ENCODE measurements at regions not wholly inside any gene's neighbourhood (a gene's known extent, or its start where the extent isn't known, plus 50 kb on each side); places are given as distances from the start of the nearest gene placed in this dataset.
A peak's percentile ranks its signal among the peaks of the same experiment; 100 is the strongest.

- Histone ChIP-seq H3K27me3 (replicated peaks in 1 of 4; ENCODE audit: control insufficient read depth in 3 of 4, extremely low read depth in 1 of 4, insufficient read depth in 3 of 4, low read length in 3 of 4) (no peaks in the 10 kb centered on the region), H3K79me2 (ENCODE audit: control insufficient read depth in 1 of 2, insufficient read depth in 2 of 2, low read length in 2 of 2) (no peaks in the 10 kb centered on the region), H4K20me1 (replicated peaks in 1 of 2; ENCODE audit: control insufficient read depth in 1 of 2, insufficient read depth in 2 of 2, low read length in 2 of 2) (no peaks in the 10 kb centered on the region), H3K4me3 (ENCODE audit: extremely low read depth in 1 of 4, insufficient read depth in 2 of 4, low read depth in 3 of 4, low read length in 4 of 4) (no peak overlapping the region), H2BK15ac (ENCODE audit: low read length) (no peak overlapping the region), H3K9me3 (ENCODE audit: insufficient read depth in 2 of 2, low read depth in 1 of 2, low read length in 1 of 2) (no peaks in the 10 kb centered on the region), H2BK12ac (ENCODE audit: low read depth, low read length) (no peak overlapping the region), H4K8ac (ENCODE audit: extremely low read depth, insufficient read depth, low read length) (no peak overlapping the region), H3K36me3 (ENCODE audit: control insufficient read depth in 2 of 4, insufficient read depth in 4 of 4, low read length in 3 of 4) (no peaks in the 10 kb centered on the region), H3K27ac (ENCODE audit: low read depth, low read length) (no peak overlapping the region), H3K14ac (ENCODE audit: insufficient read length) (no peak overlapping the region), H2AK5ac (ENCODE audit: low read depth, low read length) (no peak overlapping the region), H3K23me2 (ENCODE audit: low read depth, low read length) (peaks cover 3% of the 10 kb centered on the region; the same call in 1 of the 2 replicates), H2BK5ac (ENCODE audit: low read depth, low read length) (no peak overlapping the region; the same call in 1 of the 2 replicates), H3K4me1 (replicated peaks in 1 of 4; ENCODE audit: control insufficient read depth in 3 of 4, insufficient read depth in 4 of 4, low read length in 3 of 4) (no peaks in the 10 kb centered on the region), H2BK120ac (replicated peaks; ENCODE audit: low read depth, low read length) (no peak overlapping the region), H3K4ac (replicated peaks; ENCODE audit: insufficient read length, low read depth, low read length) (no peak overlapping the region), H2AFZ (ENCODE audit: low read length) (0 out of 2 replicates have a peak overlapping the region, but pooled peaks have one; percentile 78), H2BK20ac (ENCODE audit: low read length) (no peak overlapping the region), H3K18ac (ENCODE audit: extremely low read depth, low read length) (no peak overlapping the region), H4K5ac (ENCODE audit: insufficient read length, low read depth, low read length) (no peak overlapping the region), H3K4me2 (ENCODE audit: insufficient read depth in 1 of 2, low read depth in 2 of 2, low read length in 2 of 2) (no peak overlapping the region), H3K56ac (replicated peaks; ENCODE audit: insufficient read length, low read depth, low read length) (no peak overlapping the region), H3K79me1 (ENCODE audit: low read depth, low read length) (no peaks in the 10 kb centered on the region), H4K91ac (replicated peaks; ENCODE audit: insufficient read length, low read length) (no peak overlapping the region), H3K9ac (replicated peaks in 1 of 4; ENCODE audit: extremely low read depth in 1 of 4, low read depth in 3 of 4, low read length in 3 of 4) (no peak overlapping the region), H3K23ac (ENCODE audit: insufficient read length) (no peak overlapping the region)
- FAIRE-seq = no peak
- TF ChIP-seq EP300 (IDR thresholded peaks at IDR 0.05; ENCODE audit: borderline replicate concordance in 1 of 2, low read depth in 2 of 2, low read length in 2 of 2) (peak in 1 of 2 experiments; percentile 66; a peak in 1 of 3 replicates), ATF3 (IDR thresholded peaks at IDR 0.05; ENCODE audit: insufficient read depth, low read depth, low read length) (no peak)
- DNase-seq (ENCODE audit: low read depth in 1 of 2, low spot score in 2 of 2) = no peak
- ChIA-PET CTCF (ENCODE audit: partially characterized antibody) (interaction anchor here (1.0 to 3.4 kb wide), 10 partner anchors 8 to 209 kb away, joined by 3 to 22 read pairs (median 6); no protein-coding TSS in a partner anchor), POLR2A (ENCODE audit: partially characterized antibody) (no interaction called here)
- 83% methylated on average over 4 of the region's 4 CpGs; no CpG with 5 or more reads in 1 of the 2 experiments for WGBS, 2 experiments (ENCODE audit: extremely low coverage in 1 of 2, insufficient coverage in 1 of 2, insufficient read length in 1 of 2, insufficient replicate concordance in 2 of 2, low coverage in 1 of 2, low lambda C conversion rate in 2 of 2, missing lambda C conversion rate in 1 of 2)
Measured at GRCh38 chr10:35821339-35821911, 179.3 kb upstream of the FZD8 start.
